ENCODE measurements at regions not wholly inside any gene's neighbourhood (a gene's known extent, or its start where the extent isn't known, plus 50 kb on each side); places are given as distances from the start of the nearest gene placed in this dataset.
"Not testable (repeated sequence)": the region's sequence is repeated elsewhere in the genome, so short reads cannot be mapped to it uniquely, and the experiment has no call there.

DNA sequence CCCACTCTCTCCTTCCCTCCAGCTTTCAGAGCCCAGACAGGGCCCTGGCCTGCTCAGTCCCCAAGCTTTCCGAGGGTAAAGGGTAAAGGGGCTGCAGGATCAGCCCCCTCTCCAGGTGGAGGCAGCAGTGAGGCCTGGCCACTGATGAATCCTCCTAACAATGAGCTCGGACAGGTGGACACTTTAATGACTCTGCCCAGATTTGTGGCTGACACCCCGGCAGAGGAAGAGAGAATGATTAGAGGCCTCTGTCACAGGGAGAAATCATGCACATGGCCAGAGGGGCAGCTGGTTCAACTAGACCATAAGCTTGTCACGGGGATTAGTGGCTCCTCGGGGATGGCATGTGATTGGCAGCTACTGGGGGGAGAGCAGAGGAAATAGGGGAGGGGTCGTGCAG lies 587.5 kb upstream of the B3GAT1 start:
- Histone ChIP-seq H3K27ac (ENCODE audit: low read length) (no peak overlapping the region), H3K9me3 (ENCODE audit: control insufficient read depth, low read depth, low read length) (no peaks in the 10 kb centered on the region), H3K27me3 (ENCODE audit: control insufficient read depth, insufficient read depth, low read length) (no peaks in the 10 kb centered on the region), H3K4me3 (ENCODE audit: low read length) (no peak overlapping the region), H3K36me3 (ENCODE audit: control insufficient read depth, insufficient read depth, low read length) (no peaks in the 10 kb centered on the region), H3K4me1 (ENCODE audit: control insufficient read depth, insufficient read depth, low read length) (peaks cover 7% of the 10 kb centered on the region)
- no CpG with 5 or more reads among the region's 6 CpGs for WGBS (ENCODE audit: insufficient coverage, low lambda C conversion rate)
- no peak for DNase-seq

DNA sequence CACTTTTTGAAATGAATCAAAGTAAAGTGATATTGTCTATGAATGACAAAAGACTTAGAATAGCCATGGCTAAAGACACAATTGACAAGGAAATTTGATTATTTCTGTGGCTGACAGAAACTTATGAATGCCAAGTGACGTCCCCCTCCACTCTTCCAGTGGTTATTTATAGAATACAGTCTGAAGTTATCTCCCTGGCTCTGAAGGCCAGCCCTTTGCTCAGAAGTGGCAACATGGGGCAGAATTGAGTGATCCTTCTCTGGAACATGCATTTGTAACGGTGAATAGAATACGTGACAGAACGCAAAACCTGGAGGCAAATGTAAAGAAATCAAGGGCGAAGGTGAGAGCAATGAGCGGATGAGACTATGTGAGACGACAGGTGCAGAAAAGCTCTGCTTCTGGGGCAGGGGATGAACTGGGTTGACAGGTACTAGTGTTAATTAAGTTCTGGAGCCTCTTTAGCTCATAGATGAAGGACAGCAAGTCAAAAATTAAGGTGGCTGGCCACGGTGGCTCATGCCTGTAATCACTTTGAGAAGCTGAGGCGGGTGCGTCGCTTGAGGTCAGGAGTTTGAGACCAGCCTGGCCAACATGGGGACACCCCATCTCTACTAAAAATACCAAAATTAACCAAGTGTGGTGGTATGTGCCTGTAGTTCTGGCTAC lies 585.7 kb upstream of the B3GAT1 start:
- Histone ChIP-seq H3K9me3 (ENCODE audit: control insufficient read depth, low read depth, low read length) (no peaks in the 10 kb centered on the region), H3K4me1 (ENCODE audit: control insufficient read depth, insufficient read depth, low read length) (peaks cover 7% of the 10 kb centered on the region), H3K4me3 (ENCODE audit: low read length) (no peak overlapping the region), H3K27ac (ENCODE audit: low read length) (no peak overlapping the region), H3K36me3 (ENCODE audit: control insufficient read depth, insufficient read depth, low read length) (no peaks in the 10 kb centered on the region), H3K27me3 (ENCODE audit: control insufficient read depth, insufficient read depth, low read length) (no peaks in the 10 kb centered on the region)
- DNase-seq: no peak
- WGBS (ENCODE audit: insufficient coverage, low lambda C conversion rate): 100% methylated on average over 3 of the region's 11 CpGs

DNA sequence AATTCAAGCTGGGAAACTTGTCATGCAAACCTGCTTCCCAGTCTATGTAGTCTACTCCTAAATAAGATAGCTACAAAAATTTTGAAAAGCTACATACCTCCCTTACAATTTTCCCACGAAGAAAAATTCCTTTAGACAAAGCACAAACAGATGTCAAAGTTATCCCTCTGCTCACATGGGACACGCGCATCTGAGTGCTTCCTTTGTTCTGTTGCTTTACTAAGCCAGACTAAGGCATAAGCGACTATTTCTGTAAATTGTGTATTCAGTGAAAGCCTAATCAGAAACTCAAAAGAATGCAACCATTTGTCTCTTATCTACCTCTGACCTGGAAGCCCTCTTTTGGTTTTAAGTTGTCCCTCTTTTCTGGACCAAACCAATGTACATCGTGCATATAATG lies 583.7 kb upstream of the B3GAT1 start:
- 40% methylated on average over 2 of the region's 5 CpGs for WGBS (ENCODE audit: insufficient coverage, low lambda C conversion rate)
- H3K27me3 ChIP-seq (ENCODE audit: control insufficient read depth, insufficient read depth, low read length): no peaks in the 10 kb centered on the region
- no peaks in the 10 kb centered on the region for H3K9me3 ChIP-seq (ENCODE audit: control insufficient read depth, low read depth, low read length)
- no peaks in the 10 kb centered on the region for H3K36me3 ChIP-seq (ENCODE audit: control insufficient read depth, insufficient read depth, low read length)
- no peak overlapping the region for H3K27ac ChIP-seq (ENCODE audit: low read length)
- H3K4me1 ChIP-seq (ENCODE audit: control insufficient read depth, insufficient read depth, low read length): peaks cover 15% of the 10 kb centered on the region
- no peak overlapping the region for H3K4me3 ChIP-seq (ENCODE audit: low read length)
- no peak for DNase-seq

DNA sequence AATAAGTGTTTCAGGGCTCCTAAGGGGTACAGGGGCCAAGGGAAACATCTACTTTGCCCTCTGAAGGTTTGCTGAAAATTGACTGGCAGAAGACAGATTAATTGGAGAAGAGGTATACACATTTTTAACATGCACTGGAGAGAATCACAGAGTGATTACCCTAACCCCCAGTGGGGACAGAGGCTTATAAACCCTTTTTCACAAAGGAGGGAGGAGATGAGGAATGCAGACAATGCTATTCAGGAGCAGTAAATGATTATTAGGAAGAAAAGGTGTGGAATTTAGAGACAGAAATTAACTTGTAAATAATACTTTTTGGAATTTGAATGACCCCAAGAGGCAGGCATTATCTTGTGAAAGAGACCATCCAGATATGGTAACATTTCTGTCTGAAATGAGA lies 582.4 kb upstream of the B3GAT1 start:
- H3K27me3 ChIP-seq (ENCODE audit: control insufficient read depth, insufficient read depth, low read length): no peaks in the 10 kb centered on the region
- no peak overlapping the region for H3K27ac ChIP-seq (ENCODE audit: low read length)
- no peaks in the 10 kb centered on the region for H3K9me3 ChIP-seq (ENCODE audit: control insufficient read depth, low read depth, low read length)
- H3K4me1 ChIP-seq (ENCODE audit: control insufficient read depth, insufficient read depth, low read length): peaks cover 12% of the 10 kb centered on the region
- H3K36me3 ChIP-seq (ENCODE audit: control insufficient read depth, insufficient read depth, low read length): no peaks in the 10 kb centered on the region
- no peak overlapping the region for H3K4me3 ChIP-seq (ENCODE audit: low read length)
- DNase-seq: no peak

DNA sequence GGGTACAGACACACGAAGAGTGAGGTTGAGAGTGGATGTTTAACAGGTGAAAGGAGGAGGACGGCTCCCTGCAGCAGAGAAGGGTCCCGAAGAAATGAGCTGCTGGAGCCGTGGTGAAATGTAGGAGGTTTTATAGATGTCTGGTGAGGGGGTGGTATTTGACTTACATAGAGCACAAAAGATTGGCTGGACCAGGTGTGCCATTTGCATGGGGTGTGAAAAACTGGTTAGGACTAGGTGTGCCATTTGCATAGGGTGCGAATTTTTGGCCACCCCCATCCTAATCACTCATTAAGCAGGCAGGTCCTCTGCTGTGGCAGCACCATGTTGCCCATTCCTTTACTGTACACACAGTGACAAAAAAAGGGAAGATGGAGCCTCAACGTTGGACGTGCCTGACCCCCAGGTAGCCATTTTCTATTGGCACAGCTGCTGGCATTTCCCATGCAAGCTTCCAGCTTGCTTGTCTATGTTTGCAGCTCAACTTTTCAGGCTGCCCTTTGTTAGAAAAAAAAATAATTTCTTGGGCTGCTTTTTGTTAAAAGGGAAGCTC lies 581.7 kb upstream of the B3GAT1 start:
- no peak overlapping the region for H3K27ac ChIP-seq (ENCODE audit: low read length)
- no peak for DNase-seq
- 94% methylated on average over 3 of the region's 7 CpGs for WGBS (ENCODE audit: insufficient coverage, low lambda C conversion rate)

DNA sequence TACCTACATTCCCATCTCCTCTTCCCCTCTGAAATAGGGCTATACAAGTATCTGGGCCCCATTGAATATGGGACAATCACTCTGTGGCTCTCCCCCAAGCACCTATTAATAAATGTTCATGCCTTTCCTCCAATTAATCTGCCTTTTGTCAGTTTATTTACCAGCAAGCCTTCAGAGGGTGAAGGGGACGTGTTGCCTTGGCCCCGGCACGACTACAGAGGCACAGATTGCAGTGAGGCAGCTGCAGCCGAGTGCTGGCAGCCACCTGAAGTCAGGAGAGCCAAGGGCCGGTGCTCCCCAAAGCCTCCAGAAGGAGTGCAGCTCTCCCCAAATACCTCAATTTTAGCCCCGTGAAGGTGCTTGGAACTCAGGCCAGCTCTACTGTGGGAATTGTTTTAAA lies 580.9 kb upstream of the B3GAT1 start:
- no peak overlapping the region for H3K4me3 ChIP-seq (ENCODE audit: low read length)
- H3K27ac ChIP-seq (ENCODE audit: low read length): no peak overlapping the region

More for the DNA sequence above, 581.7 kb upstream of the B3GAT1 start:
- Histone ChIP-seq H3K27me3 (ENCODE audit: control insufficient read depth, insufficient read depth, low read length) (no peaks in the 10 kb centered on the region), H3K4me3 (ENCODE audit: low read length) (no peak overlapping the region), H3K36me3 (ENCODE audit: control insufficient read depth, insufficient read depth, low read length) (no peaks in the 10 kb centered on the region), H3K9me3 (ENCODE audit: control insufficient read depth, low read depth, low read length) (no peaks in the 10 kb centered on the region), H3K4me1 (ENCODE audit: control insufficient read depth, insufficient read depth, low read length) (peaks cover 14% of the 10 kb centered on the region)

DNA sequence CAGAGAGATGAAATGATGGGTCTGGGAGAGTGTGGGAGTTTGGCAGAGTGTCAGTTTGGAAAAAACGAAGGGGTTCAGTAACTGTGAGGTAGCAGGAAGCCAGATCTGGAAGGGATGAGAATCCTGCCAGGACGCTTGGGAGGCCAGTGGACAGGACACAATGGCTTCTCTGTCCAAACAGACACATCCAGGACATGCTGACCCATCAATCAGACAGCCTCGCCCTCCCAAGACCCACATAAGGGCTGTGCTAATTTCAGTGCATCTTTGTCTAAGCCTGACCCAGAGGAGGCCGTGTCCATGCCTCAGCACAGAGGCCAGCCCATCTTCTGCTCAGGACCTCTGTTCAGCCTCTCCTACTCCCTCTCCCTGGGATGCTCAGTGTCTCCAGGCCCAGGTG lies 576.5 kb upstream of the B3GAT1 start:
- H3K9me3 ChIP-seq (ENCODE audit: control insufficient read depth, low read depth, low read length): no peaks in the 10 kb centered on the region
- no peaks in the 10 kb centered on the region for H3K27me3 ChIP-seq (ENCODE audit: control insufficient read depth, insufficient read depth, low read length)
- no CpG with 5 or more reads among the region's 4 CpGs for WGBS (ENCODE audit: insufficient coverage, low lambda C conversion rate)
- H3K27ac ChIP-seq (ENCODE audit: low read length): no peak overlapping the region
- DNase-seq: no peak
- peaks cover 36% of the 10 kb centered on the region for H3K4me1 ChIP-seq (ENCODE audit: control insufficient read depth, insufficient read depth, low read length)
- no peaks in the 10 kb centered on the region for H3K36me3 ChIP-seq (ENCODE audit: control insufficient read depth, insufficient read depth, low read length)
- no peak overlapping the region for H3K4me3 ChIP-seq (ENCODE audit: low read length)

More for the DNA sequence above, 580.9 kb upstream of the B3GAT1 start:
- DNase-seq: no peak
- no CpG with 5 or more reads among the region's 6 CpGs for WGBS (ENCODE audit: insufficient coverage, low lambda C conversion rate)
- peaks cover 21% of the 10 kb centered on the region for H3K4me1 ChIP-seq (ENCODE audit: control insufficient read depth, insufficient read depth, low read length)
- H3K36me3 ChIP-seq (ENCODE audit: control insufficient read depth, insufficient read depth, low read length): no peaks in the 10 kb centered on the region
- no peaks in the 10 kb centered on the region for H3K27me3 ChIP-seq (ENCODE audit: control insufficient read depth, insufficient read depth, low read length)
- H3K9me3 ChIP-seq (ENCODE audit: control insufficient read depth, low read depth, low read length): no peaks in the 10 kb centered on the region

DNA sequence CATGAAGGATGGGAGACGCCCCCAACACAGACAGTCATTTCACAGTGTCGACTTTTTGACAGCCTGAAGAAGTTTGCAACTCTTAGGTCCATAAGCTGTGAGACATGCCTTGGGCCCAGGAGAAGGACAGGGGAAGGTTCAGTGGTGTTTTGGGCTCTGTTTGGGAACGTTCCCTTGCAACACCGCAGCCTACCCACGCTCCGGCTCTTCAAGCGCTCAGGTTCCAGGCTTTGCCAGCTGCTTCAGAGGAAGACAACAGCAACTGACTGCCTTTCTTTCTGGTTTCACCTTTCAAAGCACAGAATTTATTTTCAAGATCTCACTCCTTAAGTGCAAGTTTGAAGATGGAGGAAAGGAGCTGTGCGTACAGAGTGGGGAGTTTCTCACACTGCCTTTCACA lies 575.8 kb upstream of the B3GAT1 start:
- Histone ChIP-seq H3K27ac (ENCODE audit: low read length) (peak overlapping the region; percentile 58), H3K36me3 (ENCODE audit: control insufficient read depth, insufficient read depth, low read length) (no peaks in the 10 kb centered on the region), H3K9me3 (ENCODE audit: control insufficient read depth, low read depth, low read length) (no peaks in the 10 kb centered on the region), H3K27me3 (ENCODE audit: control insufficient read depth, insufficient read depth, low read length) (no peaks in the 10 kb centered on the region), H3K4me3 (ENCODE audit: low read length) (no peak overlapping the region), H3K4me1 (ENCODE audit: control insufficient read depth, insufficient read depth, low read length) (peaks cover 36% of the 10 kb centered on the region)
- no peak for DNase-seq
- WGBS (ENCODE audit: insufficient coverage, low lambda C conversion rate): no CpG with 5 or more reads among the region's 8 CpGs

DNA sequence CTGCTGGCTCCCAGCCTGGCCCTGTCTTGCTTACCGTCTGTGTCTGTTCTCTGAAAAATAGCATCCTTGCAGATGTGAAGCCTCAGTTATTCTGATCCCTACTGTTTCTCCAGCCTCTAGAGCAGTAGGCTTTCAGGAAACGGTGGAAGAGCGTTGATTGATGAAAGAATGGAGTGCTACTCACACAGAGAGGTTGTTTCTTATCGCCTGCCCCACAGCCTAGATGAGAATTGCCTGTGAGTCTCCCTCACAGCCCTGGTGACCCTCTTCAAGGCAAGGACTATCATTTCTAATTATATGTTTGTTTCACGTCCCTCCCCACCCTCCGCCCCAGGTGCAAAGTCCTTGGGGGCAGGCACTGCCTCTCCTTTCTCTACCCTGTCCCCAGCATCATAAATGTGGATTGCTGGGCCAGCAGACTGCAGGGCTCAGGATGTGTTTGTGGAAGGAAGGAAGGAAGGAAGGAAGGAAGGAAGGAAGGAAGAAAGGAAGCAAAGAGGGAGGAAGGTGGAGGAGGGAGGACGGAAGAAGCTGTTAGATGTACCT lies 575.3 kb upstream of the B3GAT1 start:
- H3K36me3 ChIP-seq (ENCODE audit: control insufficient read depth, insufficient read depth, low read length): no peaks in the 10 kb centered on the region
- peak; percentile 88 to 94 for DNase-seq
- H3K27ac ChIP-seq (ENCODE audit: low read length): peak overlapping the region; percentile 58
- no peaks in the 10 kb centered on the region for H3K27me3 ChIP-seq (ENCODE audit: control insufficient read depth, insufficient read depth, low read length)
- H3K4me3 ChIP-seq (ENCODE audit: low read length): no peak overlapping the region
- no peaks in the 10 kb centered on the region for H3K9me3 ChIP-seq (ENCODE audit: control insufficient read depth, low read depth, low read length)
- WGBS (ENCODE audit: insufficient coverage, low lambda C conversion rate): 20% methylated on average over 1 of the region's 7 CpGs
- peaks cover 36% of the 10 kb centered on the region for H3K4me1 ChIP-seq (ENCODE audit: control insufficient read depth, insufficient read depth, low read length)

DNA sequence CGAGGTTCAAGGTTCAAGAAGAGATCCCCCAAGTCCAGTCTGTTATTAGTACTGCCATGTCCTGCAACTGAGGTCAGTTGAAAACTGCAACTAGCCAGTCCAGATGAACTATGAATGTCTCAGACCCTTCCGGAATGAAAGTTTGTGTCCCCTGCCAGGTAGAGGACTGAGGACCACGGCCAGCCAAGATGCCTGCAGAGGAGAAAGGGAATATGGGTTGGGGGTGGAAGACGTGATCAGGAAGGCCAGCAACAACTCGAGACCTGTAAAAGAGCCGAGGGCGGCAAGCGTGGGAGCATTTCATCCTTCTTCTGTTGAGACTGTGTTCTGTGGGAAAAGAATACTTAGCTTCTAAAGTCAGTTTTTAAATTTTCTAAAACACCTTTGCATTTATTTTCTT lies 572.4 kb upstream of the B3GAT1 start:
- Histone ChIP-seq H3K36me3 (ENCODE audit: control insufficient read depth, insufficient read depth, low read length) (no peaks in the 10 kb centered on the region), H3K27me3 (ENCODE audit: control insufficient read depth, insufficient read depth, low read length) (no peaks in the 10 kb centered on the region), H3K4me3 (ENCODE audit: low read length) (no peak overlapping the region), H3K9me3 (ENCODE audit: control insufficient read depth, low read depth, low read length) (no peaks in the 10 kb centered on the region), H3K4me1 (ENCODE audit: control insufficient read depth, insufficient read depth, low read length) (peaks cover 33% of the 10 kb centered on the region), H3K27ac (ENCODE audit: low read length) (no peak overlapping the region)
- no CpG with 5 or more reads among the region's 8 CpGs for WGBS (ENCODE audit: insufficient coverage, low lambda C conversion rate)
- DNase-seq: no peak

DNA sequence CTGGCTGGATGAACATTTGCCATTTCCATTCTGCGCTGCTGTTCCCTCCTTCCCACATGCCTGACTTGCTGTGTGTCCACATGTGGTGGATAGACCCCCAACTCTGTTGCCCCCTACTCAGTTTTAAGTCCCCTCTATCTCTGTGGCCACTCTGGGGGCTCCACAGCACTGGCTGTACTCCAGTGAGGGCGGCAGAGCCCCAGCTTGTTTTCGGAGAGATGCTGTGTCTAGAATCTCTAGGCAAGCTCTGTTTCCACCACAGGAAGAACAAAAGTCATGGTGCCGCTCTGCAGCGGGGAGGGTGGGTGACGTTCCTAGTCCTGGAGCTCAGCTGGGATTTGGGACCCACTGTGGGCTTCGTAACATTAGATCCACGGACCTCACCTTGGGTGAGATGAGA lies 570.4 kb upstream of the B3GAT1 start:
- not testable (repeated sequence) for H3K4me3 ChIP-seq (ENCODE audit: low read length); DNase-seq; H3K27ac ChIP-seq (ENCODE audit: low read length); H3K27me3 ChIP-seq (ENCODE audit: control insufficient read depth, insufficient read depth, low read length); H3K36me3 ChIP-seq (ENCODE audit: control insufficient read depth, insufficient read depth, low read length); H3K9me3 ChIP-seq (ENCODE audit: control insufficient read depth, low read depth, low read length)
- 82% methylated on average over 2 of the region's 8 CpGs for WGBS (ENCODE audit: insufficient coverage, low lambda C conversion rate)
- H3K4me1 ChIP-seq (ENCODE audit: control insufficient read depth, insufficient read depth, low read length): peaks cover 31% of the 10 kb centered on the region

Measured in large intestine (tissue), 3 donors.